GM18519 (cell line): ENCODE measurements at regions not wholly inside any gene's neighbourhood (a gene's known extent, or its start where the extent isn't known, plus 50 kb on each side); places are given as distances from the start of the nearest gene placed in this dataset.
"Not testable (repeated sequence)": the region's sequence is repeated elsewhere in the genome, so short reads cannot be mapped to it uniquely, and the experiment has no call there.

ENCODE experiments used
- ATAC-seq: cut with Tn5 transposase; IDR thresholded peaks from one replicate; pipeline ENCODE4 v1.9.1; 2021; ENCODE audit warnings: mild to moderate bottlenecking, moderate library complexity; ENCODE audit not compliant: unreplicated experiment, low FRiP score

DNA sequence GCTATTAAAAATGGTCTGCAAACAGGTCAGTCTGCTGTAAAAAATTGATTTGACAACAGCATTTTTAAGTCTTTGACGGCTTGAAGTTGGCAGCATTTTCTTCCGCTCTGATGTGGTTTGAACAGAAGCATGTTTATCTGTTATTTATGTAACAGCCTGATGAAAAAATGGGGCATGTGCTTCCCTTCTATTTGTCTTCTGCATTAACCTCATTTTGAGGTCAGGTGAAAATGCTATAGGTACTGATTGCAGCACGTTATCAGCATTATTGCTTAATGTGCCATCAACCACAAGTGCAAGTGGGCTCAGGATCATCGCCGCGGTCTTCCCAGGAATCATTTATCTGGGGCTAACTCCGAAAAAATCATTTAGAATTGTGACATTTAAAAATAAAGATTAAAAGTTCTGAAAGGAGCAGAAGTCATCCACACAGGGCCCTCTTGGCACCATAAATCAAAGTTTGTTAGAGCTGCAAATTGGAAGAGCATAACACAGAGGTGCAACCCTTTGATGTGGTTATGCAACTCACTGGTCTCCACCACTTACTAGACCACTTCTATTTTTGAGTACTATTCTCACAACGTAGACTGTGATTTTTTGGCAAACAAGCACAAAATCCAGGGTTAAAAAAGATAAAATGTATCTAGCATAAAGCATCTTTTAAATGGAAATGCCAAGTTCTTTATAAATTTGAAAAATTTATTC is 307.7 kb downstream of the MDFIC start:
- no peak for ATAC-seq

GRCh38 chr7:115227473-115228235 is 305.8 kb downstream of the MDFIC start:
- ATAC-seq: no peak

DNA sequence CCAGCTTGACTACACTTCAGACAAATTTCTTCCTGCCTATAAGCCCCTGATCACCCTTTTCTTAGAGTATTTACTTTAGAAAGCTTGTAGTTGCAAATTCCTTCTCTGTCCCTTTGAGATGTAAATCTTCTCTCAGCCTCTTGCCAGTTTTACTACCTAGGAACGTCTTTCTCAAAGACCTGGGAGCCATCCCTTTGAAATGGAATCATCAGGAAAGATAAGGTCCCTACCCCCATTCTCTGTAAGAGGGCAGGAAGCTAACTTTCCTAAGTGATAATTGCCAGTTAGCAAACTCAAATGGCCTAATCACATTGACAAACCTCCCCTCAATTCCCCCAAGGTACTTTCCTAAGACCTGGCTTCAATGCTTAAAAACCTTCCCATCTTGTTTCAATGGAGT is 304.5 kb downstream of the MDFIC start:
- ATAC-seq: no peak

GRCh38 chr7:115224922-115225321 is 303.0 kb downstream of the MDFIC start:
- no peak for ATAC-seq

- no peak for ATAC-seq
Measured at GRCh38 chr7:115223959-115224358, 302.1 kb downstream of the MDFIC start.

DNA sequence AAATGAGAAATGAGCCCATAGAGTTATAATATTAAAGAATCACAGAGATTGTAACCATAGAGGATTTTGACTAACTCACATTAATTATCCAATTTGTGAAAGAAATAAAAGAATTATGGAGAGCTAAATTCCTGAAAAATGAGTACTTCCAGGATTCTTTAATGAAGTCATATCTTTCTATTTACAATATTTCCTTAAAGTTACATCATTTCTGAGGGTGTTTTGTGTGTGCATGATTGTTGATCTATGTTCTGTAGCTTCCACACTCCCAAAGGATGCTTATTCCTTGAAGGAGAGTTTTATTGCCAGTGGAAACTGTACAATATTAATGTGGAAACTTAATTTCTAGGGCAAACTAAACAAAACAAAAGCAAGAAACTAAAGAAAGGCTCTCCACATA is 299.6 kb downstream of the MDFIC start:
- ATAC-seq: no peak

- no peak for ATAC-seq
Measured at GRCh38 chr7:115218076-115218475, 296.2 kb downstream of the MDFIC start.

GRCh38 chr7:115217373-115217772 is 295.5 kb downstream of the MDFIC start:
- ATAC-seq: no peak

GRCh38 chr7:115216652-115217051 is 294.8 kb downstream of the MDFIC start:
- ATAC-seq: no peak

DNA sequence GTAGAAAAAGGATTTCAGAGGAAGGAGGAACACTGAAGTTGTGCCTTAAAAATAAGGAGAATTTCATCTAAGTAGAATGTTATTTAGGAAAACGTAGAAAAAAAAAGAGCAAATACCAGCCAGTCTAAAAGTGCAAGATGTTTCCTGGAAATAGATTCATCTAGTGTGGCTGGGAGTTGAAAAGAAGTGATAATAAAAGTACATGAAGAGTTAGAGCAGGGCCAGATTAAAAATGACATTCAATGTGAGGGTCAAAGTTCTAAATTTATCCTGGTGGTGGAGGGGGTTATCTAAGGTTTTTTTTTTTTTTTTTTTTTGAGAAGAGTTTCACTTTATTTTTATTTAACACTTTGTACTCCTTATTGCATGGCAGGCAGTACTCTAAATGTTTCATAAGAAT is 289.3 kb downstream of the MDFIC start:
- ATAC-seq: no peak

DNA sequence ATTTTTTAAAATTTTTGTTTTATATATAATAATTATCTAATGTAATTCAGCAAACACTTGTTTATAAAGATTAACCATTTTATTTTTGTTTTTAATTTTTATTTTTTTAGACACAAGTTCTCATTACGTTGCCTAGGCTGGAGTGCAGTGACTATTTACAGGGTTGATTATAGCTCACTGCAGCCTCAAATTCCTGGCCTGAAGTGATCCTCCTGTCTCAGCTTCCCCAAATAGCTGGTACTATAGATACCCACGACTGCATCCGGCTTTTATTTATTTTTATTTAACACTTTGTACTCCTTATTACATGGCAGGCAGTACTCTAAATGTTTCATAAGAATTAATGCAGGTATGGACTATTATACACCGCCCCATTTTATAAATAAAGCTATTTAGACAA is 288.7 kb downstream of the MDFIC start:
- no peak for ATAC-seq

- no peak for ATAC-seq
Measured at GRCh38 chr7:115208710-115209560, 287.0 kb downstream of the MDFIC start.

DNA sequence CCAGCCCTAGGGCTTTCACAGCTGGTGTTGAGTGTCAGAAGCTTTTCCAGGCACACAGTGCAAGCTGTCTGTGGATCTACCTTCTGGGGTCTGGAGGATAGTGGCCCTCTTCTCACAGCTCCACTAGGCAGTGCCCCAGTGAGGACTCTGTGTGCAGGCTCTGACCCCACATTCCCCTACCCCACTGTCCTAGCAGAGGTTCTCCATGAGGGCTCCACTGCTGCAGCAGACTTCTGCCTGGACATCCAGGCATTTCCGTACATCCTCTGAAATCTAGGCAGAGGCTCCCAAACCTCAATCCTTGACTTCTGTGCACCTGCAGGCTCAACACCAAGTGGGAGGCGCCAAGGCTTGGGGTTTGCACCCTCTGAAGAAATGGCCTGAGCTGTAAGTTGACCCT is 284.5 kb downstream of the MDFIC start:
- ATAC-seq: not testable (repeated sequence)

DNA sequence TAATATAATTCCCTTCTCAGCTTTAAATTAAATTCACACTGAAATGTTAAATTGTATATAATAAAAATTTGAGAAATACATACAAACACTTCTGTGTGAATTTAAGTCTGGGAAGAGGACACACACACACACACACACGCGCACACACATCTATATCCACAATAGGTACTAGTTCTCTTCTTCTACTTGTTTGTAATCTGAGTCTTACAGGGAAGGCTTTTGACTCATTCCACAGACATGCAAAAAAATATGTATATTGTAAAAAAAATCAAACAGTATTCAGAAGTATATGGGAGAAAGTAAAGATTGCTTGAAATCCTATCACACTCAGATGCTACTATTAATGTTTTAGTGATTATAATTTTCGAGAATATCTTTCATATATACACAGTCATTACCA is 276.2 kb downstream of the MDFIC start:
- no peak for ATAC-seq

GRCh38 chr7:115195208-115195607 is 273.3 kb downstream of the MDFIC start:
- no peak for ATAC-seq

- no peak for ATAC-seq
Measured at GRCh38 chr7:115191526-115191925, 269.6 kb downstream of the MDFIC start.

DNA sequence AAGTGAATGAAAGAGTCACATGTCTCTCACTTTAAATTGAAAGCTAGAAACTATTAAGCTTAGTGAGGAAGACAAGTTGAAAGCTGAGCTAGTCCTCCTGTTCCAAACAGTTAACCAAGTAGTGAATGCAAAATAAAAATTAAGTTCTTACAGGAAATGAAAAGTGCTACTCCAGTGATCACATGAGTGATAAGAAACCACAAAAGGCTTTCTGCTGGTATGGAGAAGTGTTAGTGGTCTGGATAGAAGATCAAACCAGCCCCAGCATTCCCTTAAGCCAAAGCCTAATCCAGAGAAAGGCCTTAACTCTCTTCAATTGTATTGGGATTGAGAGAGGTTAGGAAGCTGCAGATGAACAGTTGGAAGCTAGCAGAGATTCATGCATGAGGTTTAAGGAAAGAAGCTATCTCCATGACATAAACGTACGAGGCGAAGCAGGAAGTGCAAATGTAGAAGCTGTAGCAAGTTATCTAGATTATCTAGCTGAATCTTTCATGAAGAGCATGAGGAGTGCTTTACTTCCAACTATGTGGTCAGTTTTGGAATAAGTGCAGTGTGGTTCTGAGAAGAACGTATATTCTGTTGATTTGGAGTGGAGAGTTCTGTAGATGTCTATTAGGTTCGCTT is 261.6 kb downstream of the MDFIC start:
- no peak for ATAC-seq

DNA sequence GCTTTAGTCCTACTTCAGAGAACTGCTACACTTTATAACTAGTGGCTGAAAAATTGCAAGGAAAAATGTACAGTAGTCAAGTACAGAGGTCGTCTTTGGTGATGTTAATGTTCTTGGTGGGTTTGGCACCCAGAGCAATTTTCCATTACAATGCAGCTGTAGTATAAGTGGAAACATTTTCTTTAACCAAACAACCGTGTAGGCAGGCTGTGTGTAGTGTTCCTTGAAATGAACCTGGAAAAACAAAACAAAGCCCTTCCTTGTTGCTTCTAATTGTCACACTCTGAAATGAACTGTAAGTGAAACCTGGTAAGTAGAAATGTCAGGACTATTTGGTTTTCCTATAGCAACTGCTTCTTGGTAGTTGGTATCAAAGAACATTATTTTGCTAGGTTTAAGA is 256.9 kb downstream of the MDFIC start:
- no peak for ATAC-seq

DNA sequence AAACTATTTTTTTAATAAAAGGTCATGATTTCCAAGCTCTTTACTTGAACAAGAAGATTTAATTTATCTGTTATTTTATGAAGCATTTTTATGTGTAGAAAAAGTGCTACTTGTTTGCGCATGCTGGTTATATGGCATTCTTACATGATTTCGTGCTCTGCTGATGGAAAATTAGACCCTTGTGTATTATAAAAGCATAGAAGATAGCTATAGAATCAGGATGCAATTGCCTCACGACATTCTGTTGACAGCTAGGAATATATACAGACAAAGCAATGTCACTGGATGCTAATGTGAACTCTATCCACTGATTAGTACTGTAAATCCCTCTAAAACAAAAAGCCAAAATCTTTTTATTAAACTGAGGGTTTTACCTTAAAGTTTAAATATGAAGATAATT is 255.9 kb downstream of the MDFIC start:
- ATAC-seq: no peak

DNA sequence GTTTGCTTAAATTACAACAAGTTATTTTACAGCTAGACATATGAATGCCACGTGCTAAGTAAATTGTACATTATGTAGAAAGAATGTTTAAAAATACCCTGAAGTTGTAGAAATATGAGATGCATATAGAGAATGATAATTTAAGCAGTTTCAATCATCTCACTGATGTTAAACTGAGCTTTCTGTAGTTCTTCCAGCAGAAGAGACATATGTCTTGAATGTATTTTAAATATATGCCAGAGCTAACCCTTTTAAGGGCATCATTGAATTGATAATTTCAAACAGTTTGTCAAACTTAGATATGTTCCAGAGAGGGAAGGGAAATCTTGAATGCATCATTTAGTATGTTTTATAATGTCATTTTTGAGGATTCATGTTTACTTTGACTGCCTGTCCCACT is 255.2 kb downstream of the MDFIC start:
- ATAC-seq: no peak

GRCh38 chr7:115172397-115172796 is 250.5 kb downstream of the MDFIC start:
- ATAC-seq: not testable (repeated sequence)
